ENCODE measurements at regions not wholly inside any gene's neighbourhood (a gene's known extent, or its start where the extent isn't known, plus 50 kb on each side); places are given as distances from the start of the nearest gene placed in this dataset.
A peak's percentile ranks its signal among the peaks of the same experiment; 100 is the strongest.

DNA sequence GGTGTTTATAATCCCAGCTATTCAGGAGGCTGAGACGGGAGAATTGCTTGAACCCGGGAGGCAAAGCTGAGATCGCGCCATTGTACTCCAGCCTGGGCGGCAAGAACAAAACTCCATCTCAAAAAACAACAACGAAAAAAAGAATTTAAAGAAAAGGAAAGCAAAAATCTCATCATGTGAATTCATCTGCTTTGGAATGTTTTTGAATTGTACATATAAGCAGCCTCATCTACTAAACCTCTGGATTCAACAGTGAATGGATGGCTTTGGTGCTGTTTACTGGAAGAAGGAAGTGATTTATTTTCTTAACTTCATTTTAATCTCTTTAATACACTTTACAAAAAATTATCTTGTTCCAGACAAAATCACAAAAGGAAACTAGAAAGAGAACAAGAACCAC lies 51.8 kb upstream of the PNRC1 start:
- Histone ChIP-seq H3K9ac (ENCODE audit: low read depth in 1 of 2, low read length in 2 of 2) (no peak overlapping the region), H3K4me1 (ENCODE audit: control insufficient read depth in 2 of 2, insufficient read depth in 2 of 2, low read length in 2 of 2) (no peaks in the 10 kb centered on the region), H3K9me3 (ENCODE audit: control insufficient read depth in 2 of 2, low read length in 2 of 2) (no peaks in the 10 kb centered on the region), H3K4me3 (ENCODE audit: low read length in 2 of 2) (no peak overlapping the region), H3K27me3 (ENCODE audit: control insufficient read depth in 2 of 2, insufficient read depth in 2 of 2, low read length in 2 of 2) (no peaks in the 10 kb centered on the region), H3K27ac (ENCODE audit: low read depth in 2 of 2, low read length in 2 of 2) (no peak overlapping the region), H3K36me3 (ENCODE audit: control insufficient read depth in 2 of 2, insufficient read depth in 2 of 2, low read length in 2 of 2) (no peaks in the 10 kb centered on the region)

DNA sequence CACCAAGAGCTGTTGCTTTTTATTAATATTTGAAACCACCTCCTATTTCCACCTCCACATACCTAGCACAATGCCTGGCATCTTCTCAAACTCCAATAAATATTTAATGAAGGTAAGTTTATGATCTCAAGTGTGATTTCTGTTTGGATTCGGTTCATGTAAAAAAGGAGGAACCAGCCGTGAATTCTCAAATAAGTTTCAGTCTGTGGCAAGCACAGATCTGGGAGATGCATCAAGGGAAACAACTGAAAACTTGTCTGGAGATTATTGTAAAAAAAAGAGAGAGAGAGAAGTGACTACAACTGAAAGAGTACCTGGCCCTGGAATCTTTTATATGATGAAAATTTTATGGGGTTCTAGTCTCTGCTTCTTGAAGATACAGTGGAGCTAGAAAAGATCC lies 52.8 kb upstream of the PNRC1 start:
- Histone ChIP-seq H3K9me3 (ENCODE audit: control insufficient read depth in 2 of 2, low read length in 2 of 2) (no peaks in the 10 kb centered on the region), H3K4me1 (ENCODE audit: control insufficient read depth in 2 of 2, insufficient read depth in 2 of 2, low read length in 2 of 2) (peaks cover 0 to 3% of the 10 kb centered on the region in 2 donors), H3K27ac (ENCODE audit: low read depth in 2 of 2, low read length in 2 of 2) (no peak overlapping the region), H3K9ac (ENCODE audit: low read depth in 1 of 2, low read length in 2 of 2) (no peak overlapping the region), H3K4me3 (ENCODE audit: low read length in 2 of 2) (no peak overlapping the region), H3K36me3 (ENCODE audit: control insufficient read depth in 2 of 2, insufficient read depth in 2 of 2, low read length in 2 of 2) (no peaks in the 10 kb centered on the region), H3K27me3 (ENCODE audit: control insufficient read depth in 2 of 2, insufficient read depth in 2 of 2, low read length in 2 of 2) (no peaks in the 10 kb centered on the region)

GRCh38 chr6:89026151-89026550 lies 54.4 kb upstream of the PNRC1 start:
- H3K9me3 ChIP-seq (ENCODE audit: control insufficient read depth in 2 of 2, low read length in 2 of 2) = no peaks in the 10 kb centered on the region
- no peaks in the 10 kb centered on the region for H3K27me3 ChIP-seq (ENCODE audit: control insufficient read depth in 2 of 2, insufficient read depth in 2 of 2, low read length in 2 of 2)
- peaks cover 0 to 3% of the 10 kb centered on the region in 2 donors for H3K4me1 ChIP-seq (ENCODE audit: control insufficient read depth in 2 of 2, insufficient read depth in 2 of 2, low read length in 2 of 2)
- H3K4me3 ChIP-seq (ENCODE audit: low read length in 2 of 2) = no peak overlapping the region
- no peak overlapping the region for H3K9ac ChIP-seq (ENCODE audit: low read depth in 1 of 2, low read length in 2 of 2)
- H3K36me3 ChIP-seq (ENCODE audit: control insufficient read depth in 2 of 2, insufficient read depth in 2 of 2, low read length in 2 of 2) = no peaks in the 10 kb centered on the region
- no peak overlapping the region for H3K27ac ChIP-seq (ENCODE audit: low read depth in 2 of 2, low read length in 2 of 2)

DNA sequence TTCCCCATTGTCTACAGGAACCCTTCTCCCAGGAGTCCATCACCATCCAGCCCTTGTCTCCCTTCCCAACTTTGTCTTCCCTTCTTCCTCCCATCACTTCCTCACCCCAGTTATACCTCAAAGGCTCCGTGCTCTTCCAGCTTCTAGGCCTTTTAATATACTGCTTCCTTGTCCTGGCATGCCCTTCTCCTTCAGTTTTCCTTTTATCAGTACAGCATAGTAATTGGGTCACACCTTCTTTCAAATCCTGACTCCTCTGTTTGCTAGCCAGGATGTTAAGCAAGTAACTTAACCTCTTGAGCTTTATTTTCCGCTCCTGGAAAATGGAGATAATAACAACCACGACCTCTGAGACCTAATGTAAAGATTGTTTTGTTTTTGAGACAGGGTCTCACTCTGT lies 54.9 kb upstream of the PNRC1 start:
- Histone ChIP-seq H3K9me3 (ENCODE audit: control insufficient read depth in 2 of 2, low read length in 2 of 2) (no peaks in the 10 kb centered on the region), H3K4me3 (ENCODE audit: low read length in 2 of 2) (no peak overlapping the region), H3K36me3 (ENCODE audit: control insufficient read depth in 2 of 2, insufficient read depth in 2 of 2, low read length in 2 of 2) (no peaks in the 10 kb centered on the region), H3K27ac (ENCODE audit: low read depth in 2 of 2, low read length in 2 of 2) (peak overlapping the region in 1 of 2 donors; percentile 54), H3K27me3 (ENCODE audit: control insufficient read depth in 2 of 2, insufficient read depth in 2 of 2, low read length in 2 of 2) (no peaks in the 10 kb centered on the region), H3K9ac (ENCODE audit: low read depth in 1 of 2, low read length in 2 of 2) (no peak overlapping the region), H3K4me1 (ENCODE audit: control insufficient read depth in 2 of 2, insufficient read depth in 2 of 2, low read length in 2 of 2) (peaks cover 0 to 3% of the 10 kb centered on the region in 2 donors)

DNA sequence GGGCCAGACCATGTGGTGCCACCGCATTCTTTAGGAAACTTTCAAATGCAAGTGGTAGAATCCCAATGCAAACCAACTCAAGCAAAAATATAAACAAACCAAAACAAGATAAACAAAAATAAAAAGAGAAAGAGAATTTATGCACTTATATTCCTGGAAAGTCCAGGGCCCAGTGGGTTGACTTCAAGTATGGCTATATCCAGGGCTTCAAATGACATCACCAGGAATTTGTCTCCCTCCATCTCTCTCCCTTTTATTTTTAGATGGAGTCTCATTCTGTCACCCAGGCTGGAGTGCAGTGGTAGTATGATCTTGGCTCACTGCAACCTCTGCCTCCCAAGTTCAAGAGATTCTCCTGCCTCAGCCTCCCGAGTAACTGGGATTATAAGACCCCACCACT lies 56.1 kb upstream of the PNRC1 start:
- peaks cover 0 to 3% of the 10 kb centered on the region in 2 donors for H3K4me1 ChIP-seq (ENCODE audit: control insufficient read depth in 2 of 2, insufficient read depth in 2 of 2, low read length in 2 of 2)
- no peaks in the 10 kb centered on the region for H3K36me3 ChIP-seq (ENCODE audit: control insufficient read depth in 2 of 2, insufficient read depth in 2 of 2, low read length in 2 of 2)
- no peak overlapping the region for H3K27ac ChIP-seq (ENCODE audit: low read depth in 2 of 2, low read length in 2 of 2)
- no peak overlapping the region for H3K9ac ChIP-seq (ENCODE audit: low read depth in 1 of 2, low read length in 2 of 2)
- H3K27me3 ChIP-seq (ENCODE audit: control insufficient read depth in 2 of 2, insufficient read depth in 2 of 2, low read length in 2 of 2) = no peaks in the 10 kb centered on the region
- H3K9me3 ChIP-seq (ENCODE audit: control insufficient read depth in 2 of 2, low read length in 2 of 2) = no peaks in the 10 kb centered on the region
- H3K4me3 ChIP-seq (ENCODE audit: low read length in 2 of 2) = no peak overlapping the region

GRCh38 chr6:89023591-89024441 lies 56.7 kb upstream of the PNRC1 start:
- peaks cover 0 to 3% of the 10 kb centered on the region in 2 donors for H3K4me1 ChIP-seq (ENCODE audit: control insufficient read depth in 2 of 2, insufficient read depth in 2 of 2, low read length in 2 of 2)
- no peaks in the 10 kb centered on the region for H3K36me3 ChIP-seq (ENCODE audit: control insufficient read depth in 2 of 2, insufficient read depth in 2 of 2, low read length in 2 of 2)
- no peaks in the 10 kb centered on the region for H3K9me3 ChIP-seq (ENCODE audit: control insufficient read depth in 2 of 2, low read length in 2 of 2)
- no peaks in the 10 kb centered on the region for H3K27me3 ChIP-seq (ENCODE audit: control insufficient read depth in 2 of 2, insufficient read depth in 2 of 2, low read length in 2 of 2)
- peak overlapping the region in 1 of 2 donors; percentile 18 for H3K27ac ChIP-seq (ENCODE audit: low read depth in 2 of 2, low read length in 2 of 2)
- no peak overlapping the region for H3K9ac ChIP-seq (ENCODE audit: low read depth in 1 of 2, low read length in 2 of 2)
- H3K4me3 ChIP-seq (ENCODE audit: low read length in 2 of 2) = no peak overlapping the region

GRCh38 chr6:89022798-89023197 lies 57.8 kb upstream of the PNRC1 start:
- Histone ChIP-seq H3K4me3 (ENCODE audit: low read length in 2 of 2) (no peak overlapping the region), H3K27me3 (ENCODE audit: control insufficient read depth in 2 of 2, insufficient read depth in 2 of 2, low read length in 2 of 2) (no peaks in the 10 kb centered on the region), H3K9me3 (ENCODE audit: control insufficient read depth in 2 of 2, low read length in 2 of 2) (no peaks in the 10 kb centered on the region), H3K36me3 (ENCODE audit: control insufficient read depth in 2 of 2, insufficient read depth in 2 of 2, low read length in 2 of 2) (no peaks in the 10 kb centered on the region), H3K27ac (ENCODE audit: low read depth in 2 of 2, low read length in 2 of 2) (peak overlapping the region in 1 of 2 donors; percentile 18), H3K4me1 (ENCODE audit: control insufficient read depth in 2 of 2, insufficient read depth in 2 of 2, low read length in 2 of 2) (peaks cover 0 to 3% of the 10 kb centered on the region in 2 donors), H3K9ac (ENCODE audit: low read depth in 1 of 2, low read length in 2 of 2) (no peak overlapping the region)

GRCh38 chr6:89021629-89022028 lies 58.2 kb upstream of the RNGTT start:
- Histone ChIP-seq H3K4me3 (ENCODE audit: low read length in 2 of 2) (no peak overlapping the region), H3K9me3 (ENCODE audit: control insufficient read depth in 2 of 2, low read length in 2 of 2) (no peaks in the 10 kb centered on the region), H3K9ac (ENCODE audit: low read depth in 1 of 2, low read length in 2 of 2) (no peak overlapping the region), H3K27ac (ENCODE audit: low read depth in 2 of 2, low read length in 2 of 2) (no peak overlapping the region), H3K27me3 (ENCODE audit: control insufficient read depth in 2 of 2, insufficient read depth in 2 of 2, low read length in 2 of 2) (no peaks in the 10 kb centered on the region), H3K4me1 (ENCODE audit: control insufficient read depth in 2 of 2, insufficient read depth in 2 of 2, low read length in 2 of 2) (peaks cover 0 to 3% of the 10 kb centered on the region in 2 donors), H3K36me3 (ENCODE audit: control insufficient read depth in 2 of 2, insufficient read depth in 2 of 2, low read length in 2 of 2) (no peaks in the 10 kb centered on the region)

GRCh38 chr6:89015971-89016370 lies 52.6 kb upstream of the RNGTT start:
- no peak overlapping the region for H3K9ac ChIP-seq (ENCODE audit: low read depth in 1 of 2, low read length in 2 of 2)
- H3K36me3 ChIP-seq (ENCODE audit: control insufficient read depth in 2 of 2, insufficient read depth in 2 of 2, low read length in 2 of 2) = no peaks in the 10 kb centered on the region
- no peak overlapping the region for H3K4me3 ChIP-seq (ENCODE audit: low read length in 2 of 2)
- H3K27me3 ChIP-seq (ENCODE audit: control insufficient read depth in 2 of 2, insufficient read depth in 2 of 2, low read length in 2 of 2) = no peaks in the 10 kb centered on the region
- no peak overlapping the region for H3K27ac ChIP-seq (ENCODE audit: low read depth in 2 of 2, low read length in 2 of 2)
- H3K9me3 ChIP-seq (ENCODE audit: control insufficient read depth in 2 of 2, low read length in 2 of 2) = no peaks in the 10 kb centered on the region
- no peaks in the 10 kb centered on the region for H3K4me1 ChIP-seq (ENCODE audit: control insufficient read depth in 2 of 2, insufficient read depth in 2 of 2, low read length in 2 of 2)

- no peak overlapping the region for H3K9ac ChIP-seq (ENCODE audit: low read depth in 1 of 2, low read length in 2 of 2)
- no peak overlapping the region for H3K4me3 ChIP-seq (ENCODE audit: low read length in 2 of 2)
- no peak overlapping the region for H3K27ac ChIP-seq (ENCODE audit: low read depth in 2 of 2, low read length in 2 of 2)
- H3K4me1 ChIP-seq (ENCODE audit: control insufficient read depth in 2 of 2, insufficient read depth in 2 of 2, low read length in 2 of 2) = no peaks in the 10 kb centered on the region
- H3K27me3 ChIP-seq (ENCODE audit: control insufficient read depth in 2 of 2, insufficient read depth in 2 of 2, low read length in 2 of 2) = no peaks in the 10 kb centered on the region
- no peaks in the 10 kb centered on the region for H3K36me3 ChIP-seq (ENCODE audit: control insufficient read depth in 2 of 2, insufficient read depth in 2 of 2, low read length in 2 of 2)
- no peaks in the 10 kb centered on the region for H3K9me3 ChIP-seq (ENCODE audit: control insufficient read depth in 2 of 2, low read length in 2 of 2)
These were observed 50.0 kb upstream of the RNGTT start for GRCh38 chr6:89013438-89013837.

All from mucosa of rectum (tissue), 2 donors.